DMS53 (cell line): ENCODE measurements at regions not wholly inside any gene's neighbourhood (a gene's known extent, or its start where the extent isn't known, plus 50 kb on each side); places are given as distances from the start of the nearest gene placed in this dataset.
"Not testable (repeated sequence)": the region's sequence is repeated elsewhere in the genome, so short reads cannot be mapped to it uniquely, and the experiment has no call there.

Source experiments
- DNase-seq: peaks from one replicate; lab custom pipeline; 2025; lab: John Stamatoyannopoulos, UW

GRCh38 chr2:235399895-235400294 lies 93.9 kb upstream of the AGAP1 start:
- DNase-seq, result no peak

- no peak for DNase-seq
These were observed 91.4 kb upstream of the AGAP1 start for GRCh38 chr2:235402422-235402821.

GRCh38 chr2:235405612-235406361 lies 88.1 kb upstream of the AGAP1 start:
- DNase-seq, result no peak

GRCh38 chr2:235406430-235406829 lies 87.4 kb upstream of the AGAP1 start:
- DNase-seq, result no peak

GRCh38 chr2:235411905-235412485 lies 81.8 kb upstream of the AGAP1 start:
- DNase-seq, result no peak

- DNase-seq, result no peak
These were observed 80.8 kb upstream of the AGAP1 start for GRCh38 chr2:235413064-235413463.

- peak; percentile 92 for DNase-seq
These were observed 79.4 kb upstream of the AGAP1 start for GRCh38 chr2:235414422-235414821.

- DNase-seq, result peak; percentile 90
These were observed 76.9 kb upstream of the AGAP1 start for GRCh38 chr2:235416858-235417499.

GRCh38 chr2:235418918-235419317 lies 74.9 kb upstream of the AGAP1 start:
- DNase-seq, result no peak

- no peak for DNase-seq
These were observed 73.8 kb upstream of the AGAP1 start for GRCh38 chr2:235419996-235420395.

- peak; percentile 83 for DNase-seq
These were observed 72.2 kb upstream of the AGAP1 start for GRCh38 chr2:235421618-235422017.

GRCh38 chr2:235430366-235431083 lies 63.3 kb upstream of the AGAP1 start:
- DNase-seq, result no peak

- no peak for DNase-seq
These were observed 60.9 kb upstream of the AGAP1 start for GRCh38 chr2:235432741-235433520.

GRCh38 chr2:235433860-235434259 lies 60.0 kb upstream of the AGAP1 start:
- no peak for DNase-seq

GRCh38 chr2:235439959-235440662 lies 53.7 kb upstream of the AGAP1 start:
- DNase-seq, result no peak

GRCh38 chr2:235443580-235443979 lies 50.3 kb upstream of the AGAP1 start:
- not testable (repeated sequence) for DNase-seq
